ENCODE measurements at regions not wholly inside any gene's neighbourhood (a gene's known extent, or its start where the extent isn't known, plus 50 kb on each side); places are given as distances from the start of the nearest gene placed in this dataset.

GRCh38 chrX:120781403-120781802 lies 94.3 kb downstream of the CT47B1 start:
- Mint-ChIP-seq H3K4me1 (ENCODE audit: unreplicated experiment) (no peaks in the 10 kb centered on the region), H3K9me3 (no peaks in the 10 kb centered on the region), H3K36me3 (no peaks in the 10 kb centered on the region), H3K27me3 (no peaks in the 10 kb centered on the region), H3K4me3 (no peak overlapping the region), H3K27ac (no peak overlapping the region)
- TF ChIP-seq CTCF (conservative IDR thresholded peaks at IDR 0.05): no peak
- no peak for DNase-seq (ENCODE audit: extremely low spot score, unreplicated experiment)

- no peak for TF ChIP-seq CTCF (conservative IDR thresholded peaks at IDR 0.05)
- H3K27me3 Mint-ChIP-seq: no peaks in the 10 kb centered on the region
- no peak overlapping the region for H3K27ac Mint-ChIP-seq
- H3K9me3 Mint-ChIP-seq: peaks cover 4% of the 10 kb centered on the region
- no peaks in the 10 kb centered on the region for H3K4me1 Mint-ChIP-seq (ENCODE audit: unreplicated experiment)
- no peaks in the 10 kb centered on the region for H3K36me3 Mint-ChIP-seq
- no peak for DNase-seq (ENCODE audit: extremely low spot score, unreplicated experiment)
- no peak overlapping the region for H3K4me3 Mint-ChIP-seq
These were observed 99.7 kb downstream of the CT47B1 start for GRCh38 chrX:120775959-120776358.

- no peak for TF ChIP-seq CTCF (conservative IDR thresholded peaks at IDR 0.05)
- peak overlapping the region; percentile 88 for H3K27ac Mint-ChIP-seq
- H3K36me3 Mint-ChIP-seq: no peaks in the 10 kb centered on the region
- H3K4me1 Mint-ChIP-seq (ENCODE audit: unreplicated experiment): peaks cover 4% of the 10 kb centered on the region
- H3K4me3 Mint-ChIP-seq: no peak overlapping the region
- H3K9me3 Mint-ChIP-seq: peaks cover 4% of the 10 kb centered on the region
- no peaks in the 10 kb centered on the region for H3K27me3 Mint-ChIP-seq
- DNase-seq (ENCODE audit: extremely low spot score, unreplicated experiment): no peak
These were observed 101.1 kb downstream of the CT47B1 start for GRCh38 chrX:120774606-120775005.

GRCh38 chrX:120773801-120774200 lies 101.9 kb downstream of the CT47B1 start:
- peak overlapping the region; percentile 88 for H3K27ac Mint-ChIP-seq
- peaks cover 4% of the 10 kb centered on the region for H3K9me3 Mint-ChIP-seq
- peaks cover 4% of the 10 kb centered on the region for H3K4me1 Mint-ChIP-seq (ENCODE audit: unreplicated experiment)
- no peak for TF ChIP-seq CTCF (conservative IDR thresholded peaks at IDR 0.05)
- no peak for DNase-seq (ENCODE audit: extremely low spot score, unreplicated experiment)
- peak overlapping the region; percentile 24 for H3K4me3 Mint-ChIP-seq
- no peaks in the 10 kb centered on the region for H3K27me3 Mint-ChIP-seq
- H3K36me3 Mint-ChIP-seq: no peaks in the 10 kb centered on the region

- H3K27ac Mint-ChIP-seq: no peak overlapping the region
- no peak for DNase-seq (ENCODE audit: extremely low spot score, unreplicated experiment)
- peak; percentile 64 for TF ChIP-seq CTCF (conservative IDR thresholded peaks at IDR 0.05)
- peaks cover 4% of the 10 kb centered on the region for H3K4me1 Mint-ChIP-seq (ENCODE audit: unreplicated experiment)
- peaks cover 4% of the 10 kb centered on the region for H3K9me3 Mint-ChIP-seq
- H3K4me3 Mint-ChIP-seq: no peak overlapping the region
- H3K27me3 Mint-ChIP-seq: no peaks in the 10 kb centered on the region
- H3K36me3 Mint-ChIP-seq: no peaks in the 10 kb centered on the region
These were observed 105.9 kb downstream of the CT47B1 start for GRCh38 chrX:120769576-120770341.

Measured in type B pancreatic cell (in vitro differentiated cells).